GM12891 (cell line): ENCODE measurements at regions not wholly inside any gene's neighbourhood (a gene's known extent, or its start where the extent isn't known, plus 50 kb on each side); places are given as distances from the start of the nearest gene placed in this dataset.

ENCODE experiments used
- PAX5 ChIP-seq: IDR thresholded peaks from 2 replicates; pipeline ENCODE4 v1.6.1; 2011; ENCODE audit warnings: low read length, moderate library complexity, mild to moderate bottlenecking; ENCODE audit not compliant: insufficient read depth, severe bottlenecking
- POLR2A ChIP-seq: IDR thresholded peaks from 2 replicates; pipeline ENCODE4 v1.6.1; 2011; ENCODE audit warnings: low read depth, low read length, control low read depth
- POLR2AphosphoS5 ChIP-seq: IDR thresholded peaks from 2 replicates; pipeline ENCODE4 v1.6.1; 2011; ENCODE audit warnings: low read depth, low read length, control low read depth
- POU2F2 ChIP-seq: IDR thresholded peaks from 2 replicates; pipeline ENCODE4 v1.6.1; 2011; ENCODE audit warnings: low read depth, mild to moderate bottlenecking, control low read depth, low read length, moderate library complexity
- SPI1 ChIP-seq: IDR thresholded peaks from 2 replicates; pipeline ENCODE4 v1.6.1; 2011; ENCODE audit warnings: low read depth, low read length, control low read depth
- TAF1 ChIP-seq: IDR thresholded peaks from 2 replicates; pipeline ENCODE4 v1.6.1; 2011; ENCODE audit warnings: low read depth, low read length, control low read depth

DNA sequence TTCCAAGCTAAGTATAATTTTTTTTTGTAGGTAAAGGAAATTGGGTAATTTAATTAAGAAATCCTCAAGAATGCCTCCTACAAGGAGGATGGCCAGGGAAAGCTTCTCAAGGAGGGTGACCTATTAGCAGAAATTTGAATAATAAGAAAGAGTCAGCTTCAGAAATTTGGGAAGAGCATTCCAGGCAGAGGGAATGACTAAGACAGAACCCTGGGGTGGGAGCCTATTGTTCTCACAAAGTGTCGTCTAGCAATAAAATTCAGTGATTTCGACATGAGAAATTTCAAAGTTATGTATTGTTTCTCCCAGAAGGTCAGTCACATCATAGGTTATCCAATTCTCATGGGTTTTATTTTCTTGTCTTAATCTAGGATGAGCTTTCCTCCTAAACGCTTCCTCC lies 1168.4 kb downstream of the AACS start:
- TF ChIP-seq POLR2A = no peak
- TF ChIP-seq TAF1 = no peak
- no peak for TF ChIP-seq SPI1
- TF ChIP-seq PAX5 = no peak
- TF ChIP-seq POLR2AphosphoS5 = no peak
- no peak for TF ChIP-seq POU2F2
